ACC112 (cell line): ENCODE measurements at regions not wholly inside any gene's neighbourhood (a gene's known extent, or its start where the extent isn't known, plus 50 kb on each side); places are given as distances from the start of the nearest gene placed in this dataset.
"Not testable (repeated sequence)": the region's sequence is repeated elsewhere in the genome, so short reads cannot be mapped to it uniquely, and the experiment has no call there.

Experiments
- H2AFZ ChIP-seq: fragments of 200-600 bp; sonication (generic); one replicate; pipeline ENCODE4 v1.6.0; 2017; ENCODE audit warnings: antibody characterized with exemption, low read length; ENCODE audit not compliant: unreplicated experiment
- H3K27ac ChIP-seq: fragments of 200-600 bp; sonication (generic); 2 replicates; pipeline ENCODE4 v1.5.1; 2014; ENCODE audit warnings: low read depth, mild to moderate bottlenecking, antibody characterized with exemption, low read length, moderate library complexity
- H3K27me3 ChIP-seq: fragments of 200-600 bp; sonication (generic); 2 replicates; pipeline ENCODE4 v1.6.1; 2014; ENCODE audit warnings: mild to moderate bottlenecking, antibody characterized with exemption, low read length, moderate library complexity, mixed read lengths; ENCODE audit not compliant: insufficient read depth
- H3K36me3 ChIP-seq: fragments of 200-600 bp; sonication (generic); 2 replicates; pipeline ENCODE4 v1.6.1; 2016; ENCODE audit warnings: mild to moderate bottlenecking, antibody characterized with exemption, low read length, moderate library complexity, mixed read lengths; ENCODE audit not compliant: insufficient read depth
- H3K4me1 ChIP-seq: fragments of 200-600 bp; sonication (generic); one replicate; pipeline ENCODE4 v1.6.1; 2016; ENCODE audit warnings: low read length, mixed read lengths; ENCODE audit not compliant: insufficient read depth, unreplicated experiment, control insufficient read depth
- H3K4me3 ChIP-seq: fragments of 200-600 bp; sonication (generic); 2 replicates; pipeline ENCODE4 v1.5.1; 2014; ENCODE audit warnings: mild to moderate bottlenecking, low read depth, low read length
- H3K79me2 ChIP-seq: fragments of 200-600 bp; sonication (generic); one replicate; pipeline ENCODE4 v1.6.0; 2016; ENCODE audit warnings: low read length; ENCODE audit not compliant: control insufficient read depth, unreplicated experiment, insufficient read depth

GRCh38 chr12:17132336-17132735 lies 526.4 kb upstream of the LMO3 start:
- H2AFZ ChIP-seq: no peak overlapping the region
- no peak overlapping the region for H3K27ac ChIP-seq
- H3K27me3 ChIP-seq: no peaks in the 10 kb centered on the region
- no peaks in the 10 kb centered on the region for H3K36me3 ChIP-seq
- H3K4me3 ChIP-seq: no peak overlapping the region
- no peaks in the 10 kb centered on the region for H3K79me2 ChIP-seq
- H3K4me1 ChIP-seq: no peaks in the 10 kb centered on the region

- not testable (repeated sequence) for H3K27me3 ChIP-seq, H3K79me2 ChIP-seq, H3K4me3 ChIP-seq, H3K27ac ChIP-seq, H2AFZ ChIP-seq, H3K36me3 ChIP-seq, H3K4me1 ChIP-seq
Observed at GRCh38 chr12:17116538-17116937, 510.6 kb upstream of the LMO3 start.

GRCh38 chr12:17110316-17110715 lies 504.4 kb upstream of the LMO3 start:
- Histone ChIP-seq H3K27ac (no peak overlapping the region), H3K79me2 (no peaks in the 10 kb centered on the region), H3K36me3 (no peaks in the 10 kb centered on the region), H3K27me3 (no peaks in the 10 kb centered on the region), H3K4me3 (no peak overlapping the region), H2AFZ (no peak overlapping the region), H3K4me1 (no peaks in the 10 kb centered on the region)

GRCh38 chr12:17108877-17109541 lies 503.0 kb upstream of the LMO3 start:
- Histone ChIP-seq H3K79me2 (no peaks in the 10 kb centered on the region), H2AFZ (no peak overlapping the region), H3K27ac (no peak overlapping the region), H3K4me1 (no peaks in the 10 kb centered on the region), H3K4me3 (no peak overlapping the region), H3K36me3 (no peaks in the 10 kb centered on the region), H3K27me3 (no peaks in the 10 kb centered on the region)

- no peak overlapping the region for H2AFZ ChIP-seq
- H3K36me3 ChIP-seq: no peaks in the 10 kb centered on the region
- no peaks in the 10 kb centered on the region for H3K27me3 ChIP-seq
- H3K27ac ChIP-seq: no peak overlapping the region
- no peaks in the 10 kb centered on the region for H3K79me2 ChIP-seq
- no peaks in the 10 kb centered on the region for H3K4me1 ChIP-seq
- H3K4me3 ChIP-seq: no peak overlapping the region
Observed at GRCh38 chr12:17104801-17105200, 498.8 kb upstream of the LMO3 start.

GRCh38 chr12:17097674-17098073 lies 491.7 kb upstream of the LMO3 start:
- Histone ChIP-seq H3K27me3 (no peaks in the 10 kb centered on the region), H3K36me3 (no peaks in the 10 kb centered on the region), H3K4me3 (no peak overlapping the region), H3K79me2 (no peaks in the 10 kb centered on the region), H3K27ac (no peak overlapping the region), H2AFZ (no peak overlapping the region), H3K4me1 (no peaks in the 10 kb centered on the region)

- no peaks in the 10 kb centered on the region for H3K4me1 ChIP-seq
- no peaks in the 10 kb centered on the region for H3K36me3 ChIP-seq
- H3K27ac ChIP-seq: no peak overlapping the region
- no peak overlapping the region for H3K4me3 ChIP-seq
- no peaks in the 10 kb centered on the region for H3K79me2 ChIP-seq
- no peak overlapping the region for H2AFZ ChIP-seq
- H3K27me3 ChIP-seq: no peaks in the 10 kb centered on the region
Observed at GRCh38 chr12:17084831-17085230, 478.9 kb upstream of the LMO3 start.

GRCh38 chr12:17079251-17079909 lies 473.4 kb upstream of the LMO3 start:
- Histone ChIP-seq H3K27me3 (no peaks in the 10 kb centered on the region), H2AFZ (no peak overlapping the region), H3K4me3 (no peak overlapping the region)

GRCh38 chr12:17077594-17077993 lies 471.6 kb upstream of the LMO3 start:
- no peaks in the 10 kb centered on the region for H3K4me1 ChIP-seq
- no peak overlapping the region for H3K27ac ChIP-seq
- H2AFZ ChIP-seq: no peak overlapping the region
- no peaks in the 10 kb centered on the region for H3K36me3 ChIP-seq
- H3K27me3 ChIP-seq: no peaks in the 10 kb centered on the region
- no peak overlapping the region for H3K4me3 ChIP-seq
- no peaks in the 10 kb centered on the region for H3K79me2 ChIP-seq

More at GRCh38 chr12:17079251-17079909, 473.4 kb upstream of the LMO3 start:
- Histone ChIP-seq H3K79me2 (no peaks in the 10 kb centered on the region), H3K36me3 (no peaks in the 10 kb centered on the region), H3K4me1 (no peaks in the 10 kb centered on the region), H3K27ac (no peak overlapping the region)

- Histone ChIP-seq H2AFZ (no peak overlapping the region), H3K4me3 (no peak overlapping the region), H3K4me1 (no peaks in the 10 kb centered on the region), H3K36me3 (no peaks in the 10 kb centered on the region), H3K27me3 (no peaks in the 10 kb centered on the region), H3K27ac (no peak overlapping the region), H3K79me2 (no peaks in the 10 kb centered on the region)
Observed at GRCh38 chr12:17076811-17077210, 470.8 kb upstream of the LMO3 start.

GRCh38 chr12:17076028-17076744 lies 470.2 kb upstream of the LMO3 start:
- Histone ChIP-seq H3K79me2 (no peaks in the 10 kb centered on the region), H2AFZ (no peak overlapping the region), H3K27me3 (no peaks in the 10 kb centered on the region), H3K36me3 (no peaks in the 10 kb centered on the region), H3K4me3 (no peak overlapping the region), H3K4me1 (no peaks in the 10 kb centered on the region), H3K27ac (no peak overlapping the region)
